Activated T-cell treated with anti-CD3 and anti-CD28 coated beads, Interleukin-2, amount 50 U/mL, for 72 hours (primary cell): ENCODE measurements at regions not wholly inside any gene's neighbourhood (a gene's known extent, or its start where the extent isn't known, plus 50 kb on each side); places are given as distances from the start of the nearest gene placed in this dataset.
"Not testable (repeated sequence)": the region's sequence is repeated elsewhere in the genome, so short reads cannot be mapped to it uniquely, and the experiment has no call there.

Experiments used
- ATAC-seq, 2 donors: fragments of 150-1000 bp; cut with Tn5 transposase; replicated peaks in 1 of 2; 2 replicates each; pipeline ENCODE4 v1.10.0; 2021; ENCODE audit warnings: moderate library complexity in 2 of 2, mild to moderate bottlenecking in 1 of 2
- DNase-seq, 2 donors: peaks; one replicate each; pipeline ENCODE4 v3.0.0; 2021 to 2022; ENCODE audit warnings: mixed read lengths in 1 of 2
- H3K27ac Mint-ChIP-seq: one replicate; pipeline ENCODE4 v1.8.0; 2022; ENCODE audit warnings: mild to moderate bottlenecking, moderate library complexity, mixed read lengths
- H3K27me3 Mint-ChIP-seq: one replicate; pipeline ENCODE4 v1.8.0; 2022; ENCODE audit warnings: low read depth, mixed read lengths
- H3K36me3 Mint-ChIP-seq, 2 donors: one replicate each; pipeline ENCODE4 v1.8.0; 2022; ENCODE audit warnings: mixed read lengths in 2 of 2, mild to moderate bottlenecking in 1 of 2; ENCODE audit not compliant: insufficient read depth in 2 of 2
- H3K4me1 Mint-ChIP-seq: one replicate; pipeline ENCODE4 v1.8.0; 2022; ENCODE audit warnings: low read depth, mixed read lengths
- H3K4me3 Mint-ChIP-seq, 2 donors: one replicate each; pipeline ENCODE4 v1.8.0; 2022; ENCODE audit warnings: mild to moderate bottlenecking in 2 of 2, mixed read lengths in 2 of 2, moderate library complexity in 2 of 2
- H3K9me3 Mint-ChIP-seq, 2 donors: one replicate each; pipeline ENCODE4 v1.8.0; 2022; ENCODE audit warnings: mixed read lengths in 2 of 2

DNA sequence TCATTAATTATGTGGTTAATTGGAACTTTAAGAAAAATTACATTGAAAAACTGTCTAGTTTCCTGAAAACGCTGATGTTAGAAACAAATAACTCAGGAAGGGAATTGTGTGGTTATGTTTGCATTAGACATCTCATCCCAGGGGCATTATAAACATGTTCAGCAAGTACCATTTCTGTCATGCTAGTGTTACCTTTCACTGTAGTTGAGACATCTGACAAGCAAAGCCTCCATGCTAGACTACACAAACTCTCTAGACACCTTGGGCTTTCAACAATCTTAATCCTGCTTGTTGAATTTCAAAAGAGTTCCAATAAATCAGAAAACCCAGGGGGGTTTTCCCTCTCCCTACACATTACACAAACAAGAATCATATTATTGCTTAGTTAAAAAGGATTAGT is 536.8 kb downstream of the KCNT2 start:
- Mint-ChIP-seq H3K36me3 (peaks cover 0 to 1% of the 10 kb centered on the region in 2 donors), H3K27me3 (no peaks in the 10 kb centered on the region), H3K9me3 (peaks cover 7 to 8% of the 10 kb centered on the region in 2 donors), H3K4me1 (no peaks in the 10 kb centered on the region), H3K27ac (no peak overlapping the region), H3K4me3 (no peak overlapping the region)
- no peak for ATAC-seq
- DNase-seq = no peak

DNA sequence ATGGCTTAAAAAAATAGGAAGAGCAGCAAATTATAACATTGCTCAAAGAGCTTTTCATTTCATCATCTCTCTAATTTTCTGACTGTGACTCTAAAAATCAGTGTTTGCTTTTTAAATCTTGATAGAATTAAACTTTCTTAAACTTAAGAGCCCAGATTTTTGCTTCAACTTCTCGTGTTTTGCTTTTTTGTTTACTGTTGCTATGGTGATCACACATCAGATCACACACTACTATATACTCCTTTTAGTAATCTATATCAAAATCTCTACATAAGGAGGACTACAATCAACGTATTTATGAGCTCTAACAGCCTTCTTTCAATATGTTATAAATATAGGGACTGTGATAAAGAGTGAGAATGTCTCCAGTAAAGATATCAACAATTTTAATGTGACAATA is 537.3 kb downstream of the KCNT2 start:
- peaks cover 0 to 1% of the 10 kb centered on the region in 2 donors for H3K36me3 Mint-ChIP-seq
- no peak for ATAC-seq

DNA sequence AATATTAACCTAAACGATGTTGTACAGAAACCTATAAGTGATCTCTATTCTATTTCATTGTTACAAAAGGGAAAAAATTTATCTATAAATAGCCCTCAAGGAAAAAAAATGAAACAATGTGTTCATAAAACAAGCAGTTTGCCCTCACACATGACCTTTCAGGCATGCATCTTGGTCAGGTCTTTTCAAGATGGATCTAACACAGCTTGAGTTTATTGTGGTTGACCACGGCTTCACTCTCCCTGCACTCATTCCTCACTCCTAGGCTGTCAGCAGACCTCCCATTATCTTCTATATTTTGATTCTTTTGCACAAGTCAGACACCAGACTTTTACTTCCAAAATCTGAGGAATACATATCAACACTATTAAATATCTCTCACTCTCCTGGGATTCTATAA is 544.3 kb downstream of the KCNT2 start:
- Mint-ChIP-seq H3K4me3 (no peak overlapping the region), H3K4me1 (no peaks in the 10 kb centered on the region), H3K27ac (no peak overlapping the region), H3K9me3 (peaks cover 3 to 9% of the 10 kb centered on the region in 2 donors), H3K27me3 (no peaks in the 10 kb centered on the region), H3K36me3 (no peaks in the 10 kb centered on the region)
- no peak for ATAC-seq
- DNase-seq = no peak

More for the DNA sequence above, 537.3 kb downstream of the KCNT2 start:
- H3K27ac Mint-ChIP-seq = no peak overlapping the region
- H3K4me1 Mint-ChIP-seq = no peaks in the 10 kb centered on the region
- DNase-seq = no peak
- H3K9me3 Mint-ChIP-seq = peaks cover 7 to 8% of the 10 kb centered on the region in 2 donors
- H3K4me3 Mint-ChIP-seq = no peak overlapping the region
- no peaks in the 10 kb centered on the region for H3K27me3 Mint-ChIP-seq

DNA sequence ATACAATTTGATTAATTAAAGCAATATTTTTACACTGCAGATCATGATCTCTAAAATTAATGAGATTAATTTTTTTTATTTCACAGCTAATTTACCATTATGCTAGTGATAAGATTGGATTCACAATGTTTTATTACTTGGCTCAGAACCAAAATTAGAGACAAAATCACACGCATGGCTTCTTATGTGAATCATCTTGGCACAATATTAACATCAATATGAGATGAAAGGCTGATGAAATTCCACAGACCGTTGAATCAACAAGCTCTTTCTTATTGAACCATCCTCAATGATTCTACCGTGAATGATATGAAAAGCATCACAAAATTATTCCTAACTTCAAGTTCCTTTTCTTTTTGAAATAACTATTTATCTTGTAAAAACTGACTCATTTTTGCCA is 544.9 kb downstream of the KCNT2 start:
- no peak for ATAC-seq
- no peaks in the 10 kb centered on the region for H3K27me3 Mint-ChIP-seq
- no peak overlapping the region for H3K4me3 Mint-ChIP-seq
- H3K27ac Mint-ChIP-seq = no peak overlapping the region
- DNase-seq = no peak
- H3K36me3 Mint-ChIP-seq = no peaks in the 10 kb centered on the region
- no peaks in the 10 kb centered on the region for H3K4me1 Mint-ChIP-seq
- peaks cover 3 to 9% of the 10 kb centered on the region in 2 donors for H3K9me3 Mint-ChIP-seq

DNA sequence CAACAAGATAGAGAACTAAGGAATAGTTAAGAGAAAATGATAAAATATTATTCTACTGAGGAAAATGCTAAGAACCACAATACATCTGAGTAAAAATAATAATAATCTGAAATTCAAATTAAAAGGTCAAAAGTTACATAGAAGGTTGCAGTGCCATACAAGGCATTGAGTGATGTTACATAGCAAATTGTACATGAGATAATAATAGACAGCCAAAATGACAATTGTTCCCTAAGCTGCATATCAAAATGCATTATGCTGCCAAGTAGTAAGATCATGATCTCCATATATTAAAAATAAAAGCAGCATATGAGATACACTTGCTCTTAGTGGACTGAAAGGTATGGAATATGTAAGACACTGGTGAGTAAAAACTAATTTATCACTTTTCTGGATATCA is 547.7 kb downstream of the KCNT2 start:
- no peaks in the 10 kb centered on the region for H3K36me3 Mint-ChIP-seq
- H3K4me1 Mint-ChIP-seq = no peaks in the 10 kb centered on the region
- peaks cover 1 to 6% of the 10 kb centered on the region in 2 donors for H3K9me3 Mint-ChIP-seq
- ATAC-seq = no peak
- no peak overlapping the region for H3K4me3 Mint-ChIP-seq
- no peak for DNase-seq
- H3K27ac Mint-ChIP-seq = no peak overlapping the region
- H3K27me3 Mint-ChIP-seq = no peaks in the 10 kb centered on the region

DNA sequence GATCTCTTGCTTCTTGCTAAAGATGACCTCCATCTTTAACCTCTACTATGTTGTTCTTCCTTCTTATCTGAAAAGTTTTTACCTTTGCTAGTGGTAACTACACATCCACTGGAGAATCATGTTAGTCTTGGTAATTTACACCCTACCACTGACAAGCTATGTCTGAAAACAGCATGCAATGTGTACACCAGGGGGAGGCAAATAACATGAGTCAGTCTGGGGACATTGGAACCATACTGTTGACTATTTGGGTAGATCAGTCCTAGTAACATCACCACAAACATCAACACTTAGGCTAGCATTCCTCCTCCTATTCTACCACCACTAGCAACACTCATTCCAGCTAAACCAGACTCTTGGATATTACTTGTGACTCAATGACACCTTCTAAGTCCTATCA is 549.0 kb downstream of the KCNT2 start:
- Mint-ChIP-seq H3K27me3 (no peaks in the 10 kb centered on the region), H3K36me3 (no peaks in the 10 kb centered on the region), H3K4me3 (no peak overlapping the region), H3K9me3 (peaks cover 1 to 6% of the 10 kb centered on the region in 2 donors), H3K27ac (no peak overlapping the region), H3K4me1 (no peaks in the 10 kb centered on the region)
- DNase-seq (no peak), ATAC-seq (no peak)

DNA sequence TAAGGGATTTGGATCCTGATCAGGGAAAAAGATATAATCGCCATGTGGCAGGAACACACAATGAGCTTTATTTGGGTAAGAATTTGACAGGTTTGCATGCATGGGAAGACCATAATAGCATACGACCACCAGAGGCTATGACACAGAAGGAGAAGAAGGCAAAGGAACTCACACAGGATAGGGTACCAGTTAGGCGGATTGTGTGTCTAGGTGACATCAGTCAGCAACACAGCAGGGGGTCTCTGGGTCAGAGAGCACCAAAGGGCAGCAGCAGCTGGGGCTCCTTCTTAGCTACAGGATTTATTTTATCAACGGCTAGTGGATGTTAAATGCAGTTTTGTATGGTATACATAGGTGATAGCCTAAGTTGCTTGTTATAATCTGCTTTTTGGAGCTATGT is 551.3 kb downstream of the KCNT2 start:
- no peaks in the 10 kb centered on the region for H3K4me1 Mint-ChIP-seq
- ATAC-seq = no peak
- H3K27ac Mint-ChIP-seq = no peak overlapping the region
- H3K36me3 Mint-ChIP-seq = no peaks in the 10 kb centered on the region
- DNase-seq = no peak
- peaks cover 1 to 6% of the 10 kb centered on the region in 2 donors for H3K9me3 Mint-ChIP-seq
- no peaks in the 10 kb centered on the region for H3K27me3 Mint-ChIP-seq
- H3K4me3 Mint-ChIP-seq = no peak overlapping the region

DNA sequence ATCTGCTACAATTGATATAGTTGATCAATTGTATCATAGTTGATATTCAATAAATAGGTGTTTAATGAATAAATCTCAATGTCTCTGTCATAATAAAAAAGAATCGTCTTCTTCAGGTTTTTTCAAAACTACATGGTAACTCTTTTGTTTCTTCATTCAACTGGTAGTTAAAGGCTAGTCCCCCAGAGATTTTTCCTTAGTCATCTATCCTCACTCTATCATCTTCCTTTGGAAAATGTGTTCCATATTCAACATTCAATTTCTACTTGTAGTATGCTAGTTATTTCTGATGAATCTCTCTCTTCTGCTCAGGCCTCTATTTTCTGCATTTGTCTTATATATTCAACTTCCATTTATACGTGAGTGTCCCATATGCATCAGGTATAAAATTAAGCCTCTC is 558.8 kb downstream of the KCNT2 start:
- H3K36me3 Mint-ChIP-seq = no peaks in the 10 kb centered on the region
- no peak overlapping the region for H3K27ac Mint-ChIP-seq
- peaks cover 2 to 4% of the 10 kb centered on the region in 2 donors for H3K9me3 Mint-ChIP-seq
- no peaks in the 10 kb centered on the region for H3K27me3 Mint-ChIP-seq
- H3K4me1 Mint-ChIP-seq = no peaks in the 10 kb centered on the region
- no peak overlapping the region for H3K4me3 Mint-ChIP-seq
- ATAC-seq (no peak), DNase-seq (no peak)

DNA sequence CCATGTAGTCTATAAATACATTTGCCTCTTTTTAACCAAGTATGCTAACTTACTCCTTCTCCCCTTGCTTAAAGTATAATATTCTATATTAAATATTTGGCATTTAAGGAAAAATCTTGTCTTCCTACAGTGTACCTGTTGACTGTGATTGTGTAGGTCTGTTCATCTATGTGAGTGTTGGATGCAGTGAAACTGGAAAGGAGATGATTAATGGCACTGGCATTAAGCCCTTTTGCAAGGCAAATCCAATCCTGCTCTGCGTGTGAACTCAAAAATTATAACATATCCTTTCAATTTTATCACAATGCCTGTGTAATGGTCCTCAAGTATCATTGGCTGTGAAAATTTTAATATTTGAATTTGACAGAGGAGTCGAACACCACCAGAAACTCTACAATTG is 565.0 kb downstream of the KCNT2 start:
- DNase-seq (no peak), ATAC-seq (no peak)
- Mint-ChIP-seq H3K9me3 (peaks cover 4 to 5% of the 10 kb centered on the region in 2 donors), H3K27me3 (no peaks in the 10 kb centered on the region), H3K27ac (no peak overlapping the region), H3K4me3 (no peak overlapping the region), H3K36me3 (peaks cover 0 to 2% of the 10 kb centered on the region in 2 donors), H3K4me1 (no peaks in the 10 kb centered on the region)

DNA sequence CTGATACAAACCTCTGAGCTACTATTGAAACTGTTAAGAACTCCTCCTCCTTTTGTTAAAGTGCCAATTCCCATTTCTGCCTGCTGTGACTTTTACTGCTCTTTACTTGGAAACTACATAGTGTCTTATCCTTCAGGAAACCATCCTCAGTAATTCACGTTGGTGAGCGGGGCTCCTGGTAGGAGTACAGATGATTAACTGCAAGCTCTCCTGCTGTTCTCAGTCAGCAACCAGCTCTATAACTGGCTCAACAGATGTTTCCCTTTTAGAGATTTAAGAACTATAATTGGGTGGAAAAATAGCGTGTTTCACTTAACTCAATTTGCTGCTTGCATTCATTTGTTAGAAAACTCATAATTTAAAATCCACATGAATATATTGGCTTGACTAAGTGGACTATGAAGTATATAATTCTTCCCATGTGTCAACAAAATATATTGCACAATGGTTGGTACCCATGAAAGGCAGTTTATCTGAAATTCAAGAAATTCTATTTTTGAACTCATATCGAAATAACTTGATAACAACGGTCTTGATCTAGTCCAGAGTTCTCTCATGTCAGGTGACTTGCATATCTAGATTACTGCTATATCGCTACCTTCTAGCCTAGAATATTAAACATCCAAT is 574.0 kb downstream of the KCNT2 start:
- H3K9me3 Mint-ChIP-seq = peaks cover 0 to 4% of the 10 kb centered on the region in 2 donors
- H3K36me3 Mint-ChIP-seq = no peaks in the 10 kb centered on the region
- DNase-seq = no peak
- no peak for ATAC-seq
- no peak overlapping the region for H3K27ac Mint-ChIP-seq
- H3K27me3 Mint-ChIP-seq = no peaks in the 10 kb centered on the region
- no peaks in the 10 kb centered on the region for H3K4me1 Mint-ChIP-seq
- no peak overlapping the region for H3K4me3 Mint-ChIP-seq

DNA sequence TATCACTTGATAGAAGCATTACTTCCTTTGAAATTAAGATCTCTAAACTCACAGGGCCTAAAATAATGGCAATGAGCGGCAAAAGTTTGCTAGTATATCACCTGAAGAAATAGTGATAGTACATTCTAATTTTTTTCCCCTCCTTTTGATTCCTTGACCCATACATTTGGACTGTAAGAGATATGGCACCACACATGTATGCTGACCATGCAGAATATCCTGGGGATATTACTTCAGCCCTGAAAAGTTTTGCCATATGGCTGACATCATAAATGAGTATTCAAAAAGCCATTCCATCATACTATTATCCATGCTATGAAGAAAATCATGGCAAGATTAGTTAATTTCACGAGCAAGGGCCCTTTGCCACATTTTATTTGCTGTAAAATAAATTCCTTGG is 576.9 kb downstream of the KCNT2 start:
- H3K27me3 Mint-ChIP-seq, H3K27ac Mint-ChIP-seq, H3K36me3 Mint-ChIP-seq, H3K4me3 Mint-ChIP-seq, DNase-seq, H3K9me3 Mint-ChIP-seq, ATAC-seq, H3K4me1 Mint-ChIP-seq: not testable (repeated sequence)

DNA sequence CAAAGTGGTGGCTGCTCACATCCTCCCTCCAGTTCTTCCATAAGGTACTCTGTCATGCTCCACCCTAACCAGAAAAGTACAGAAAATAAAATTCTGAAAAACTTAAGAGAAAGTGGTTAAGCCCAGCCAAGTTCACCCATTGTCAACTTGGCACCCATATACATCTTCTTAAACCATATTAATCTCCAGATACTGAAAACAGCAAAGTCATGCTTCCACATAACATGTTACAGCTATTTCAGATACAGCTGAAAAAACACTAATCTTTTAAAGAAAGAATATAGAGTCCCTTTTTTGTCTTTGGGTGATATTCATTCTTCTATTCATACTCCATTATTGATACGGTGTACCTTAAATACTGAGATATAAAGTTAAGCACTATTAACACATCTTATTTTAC is 577.8 kb downstream of the KCNT2 start:
- ATAC-seq (no peak), DNase-seq (no peak)
- no peaks in the 10 kb centered on the region for H3K36me3 Mint-ChIP-seq
- H3K27me3 Mint-ChIP-seq = no peaks in the 10 kb centered on the region
- H3K4me3 Mint-ChIP-seq = no peak overlapping the region
- no peaks in the 10 kb centered on the region for H3K4me1 Mint-ChIP-seq
- no peak overlapping the region for H3K27ac Mint-ChIP-seq
- H3K9me3 Mint-ChIP-seq = peaks cover 0 to 2% of the 10 kb centered on the region in 2 donors

DNA sequence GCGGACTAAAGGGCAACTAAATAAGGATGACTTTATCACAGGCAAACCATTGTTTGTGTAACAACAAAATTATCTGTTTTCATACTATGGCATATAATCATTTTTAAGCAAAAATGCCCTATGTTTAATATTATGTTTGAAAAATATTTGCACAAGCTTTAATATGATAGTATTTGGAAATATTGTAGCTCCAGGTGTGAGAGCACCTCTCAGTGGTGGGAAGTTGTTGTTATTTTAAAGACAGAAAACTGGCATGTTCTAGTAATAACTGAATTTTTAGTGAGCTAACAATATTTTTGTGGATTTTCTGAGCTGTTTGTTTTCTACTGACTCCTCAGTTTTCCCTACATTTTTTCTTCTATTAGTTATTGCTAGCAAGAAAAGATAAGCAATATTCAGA is 578.8 kb downstream of the KCNT2 start:
- DNase-seq = no peak
- Mint-ChIP-seq H3K4me3 (no peak overlapping the region), H3K27me3 (no peaks in the 10 kb centered on the region)

DNA sequence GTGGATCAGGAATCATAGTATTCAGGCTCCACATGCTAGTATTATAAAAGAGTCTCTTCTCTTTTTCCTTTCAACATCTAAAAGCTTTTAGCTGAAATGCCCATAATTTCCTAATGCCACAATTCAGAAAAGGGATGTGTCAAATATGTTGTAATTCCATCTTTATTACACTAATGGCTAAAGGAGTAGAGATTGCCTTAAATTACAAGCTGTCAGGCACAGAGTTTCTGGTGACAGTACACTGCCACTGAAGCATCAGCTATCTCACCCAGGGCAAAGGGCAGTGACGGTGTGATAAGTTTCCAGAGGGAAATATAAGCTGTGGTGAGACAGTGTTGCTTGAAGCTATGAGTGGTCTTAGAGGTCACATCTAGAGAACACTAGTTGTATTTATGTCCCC is 581.1 kb downstream of the KCNT2 start:
- Mint-ChIP-seq H3K4me1 (no peaks in the 10 kb centered on the region), H3K27me3 (no peaks in the 10 kb centered on the region), H3K4me3 (no peak overlapping the region), H3K9me3 (peaks cover 0 to 5% of the 10 kb centered on the region in 2 donors), H3K36me3 (no peaks in the 10 kb centered on the region), H3K27ac (no peak overlapping the region)
- no peak for DNase-seq
- no peak for ATAC-seq

More for the DNA sequence above, 578.8 kb downstream of the KCNT2 start:
- no peak overlapping the region for H3K27ac Mint-ChIP-seq
- H3K4me1 Mint-ChIP-seq = no peaks in the 10 kb centered on the region
- H3K36me3 Mint-ChIP-seq = no peaks in the 10 kb centered on the region
- H3K9me3 Mint-ChIP-seq = peaks cover 0 to 2% of the 10 kb centered on the region in 2 donors
- ATAC-seq = no peak
